ENCODE measurements at regions not wholly inside any gene's neighbourhood (a gene's known extent, or its start where the extent isn't known, plus 50 kb on each side); places are given as distances from the start of the nearest gene placed in this dataset.
"Not testable (repeated sequence)": the region's sequence is repeated elsewhere in the genome, so short reads cannot be mapped to it uniquely, and the experiment has no call there.

DNA sequence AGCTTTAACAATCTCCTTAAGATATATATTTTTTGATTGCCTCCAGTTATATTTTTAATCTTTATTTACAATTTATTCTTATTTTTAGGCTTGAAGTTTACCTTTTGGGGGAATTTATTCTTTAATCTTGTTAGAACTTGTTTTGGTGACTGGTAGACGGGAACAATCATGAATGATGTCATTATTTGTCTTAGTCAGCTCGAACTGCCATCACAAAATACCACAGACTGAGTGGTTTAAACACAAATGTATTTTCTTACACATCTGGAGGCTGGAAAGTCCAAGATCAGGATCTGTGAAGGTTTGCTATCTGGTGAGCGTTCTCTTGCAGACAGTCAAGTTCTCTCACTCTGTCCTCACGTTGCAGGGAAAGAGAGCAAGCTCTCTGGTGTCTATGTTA is 639.5 kb upstream of the SEMA6D start:
- not testable (repeated sequence) for H3K36me3 ChIP-seq (ENCODE audit: control insufficient read depth in 4 of 4, insufficient read depth in 3 of 4, low read depth in 1 of 4, low read length in 3 of 4); H3K9ac ChIP-seq (ENCODE audit: low read depth in 1 of 2, low read length in 2 of 2); H3K27me3 ChIP-seq (ENCODE audit: control insufficient read depth in 4 of 4, insufficient read depth in 4 of 4, low read length in 3 of 4); DNase-seq (ENCODE audit: low spot score); H3K27ac ChIP-seq (ENCODE audit: low read depth in 1 of 2, low read length in 2 of 2); H3K9me3 ChIP-seq (ENCODE audit: control insufficient read depth in 4 of 4, low read length in 3 of 4); H3K4me3 ChIP-seq (ENCODE audit: low read depth in 1 of 3, low read length in 3 of 3); H3K4me1 ChIP-seq (ENCODE audit: control insufficient read depth in 4 of 4, insufficient read depth in 4 of 4, low read length in 3 of 4)
- 71% methylated on average over 4 of the region's 4 CpGs for WGBS

DNA sequence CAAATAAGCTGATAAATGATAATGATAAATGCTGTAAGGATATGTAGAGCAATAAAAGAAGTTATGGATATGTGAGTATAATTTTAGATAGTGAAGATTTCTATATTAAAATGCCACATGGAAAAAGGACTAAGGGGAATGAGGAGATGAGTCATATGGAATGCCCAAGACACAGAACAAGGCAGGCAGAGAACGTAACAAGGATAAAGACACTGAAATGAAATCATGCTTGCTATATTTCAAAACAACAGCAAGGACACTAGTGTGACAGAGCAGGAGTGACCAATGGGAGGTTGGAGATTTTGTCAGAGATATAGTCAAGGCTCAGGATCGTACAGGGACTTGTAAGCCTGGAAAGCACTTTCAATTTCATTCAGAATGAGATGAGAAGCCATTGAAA is 621.5 kb upstream of the SEMA6D start:
- no peak for DNase-seq (ENCODE audit: low spot score)
- Histone ChIP-seq H3K27ac (ENCODE audit: low read depth in 1 of 2, low read length in 2 of 2) (no peak overlapping the region), H3K9me3 (ENCODE audit: control insufficient read depth in 4 of 4, low read length in 3 of 4) (no peaks in the 10 kb centered on the region), H3K4me1 (ENCODE audit: control insufficient read depth in 4 of 4, insufficient read depth in 4 of 4, low read length in 3 of 4) (no peaks in the 10 kb centered on the region), H3K27me3 (ENCODE audit: control insufficient read depth in 4 of 4, insufficient read depth in 4 of 4, low read length in 3 of 4) (peaks cover 0 to 2% (median 0%) of the 10 kb centered on the region in 4 donors), H3K4me3 (ENCODE audit: low read depth in 1 of 3, low read length in 3 of 3) (no peak overlapping the region), H3K36me3 (ENCODE audit: control insufficient read depth in 4 of 4, insufficient read depth in 3 of 4, low read depth in 1 of 4, low read length in 3 of 4) (no peaks in the 10 kb centered on the region), H3K9ac (ENCODE audit: low read depth in 1 of 2, low read length in 2 of 2) (no peak overlapping the region)
- WGBS, result 67% methylated on average over 2 of the region's 2 CpGs
- TF ChIP-seq SP1 (IDR thresholded peaks at IDR 0.05) (no peak), TAF1 (conservative IDR thresholded peaks at IDR 0.05) (no peak), RAD21 (IDR thresholded peaks at IDR 0.05) (no peak), EGR1 (IDR thresholded peaks at IDR 0.05; ENCODE audit: low read depth in 2 of 2) (no peak), NR2F2 (IDR thresholded peaks at IDR 0.05) (no peak), YY1 (IDR thresholded peaks at IDR 0.05) (no peak), JUND (IDR thresholded peaks at IDR 0.05) (no peak), GABPA (IDR thresholded peaks at IDR 0.05 in 1 of 2, conservative IDR thresholded peaks at IDR 0.05 in 1 of 2) (no peak), HNF4A (conservative IDR thresholded peaks at IDR 0.05) (no peak), FOXA2 (IDR thresholded peaks at IDR 0.05) (no peak), HNF4G (IDR thresholded peaks at IDR 0.05) (no peak), RXRA (IDR thresholded peaks at IDR 0.05) (no peak), FOXA1 (IDR thresholded peaks at IDR 0.05) (no peak)
- TF ChIP-seq, protein P1, sequence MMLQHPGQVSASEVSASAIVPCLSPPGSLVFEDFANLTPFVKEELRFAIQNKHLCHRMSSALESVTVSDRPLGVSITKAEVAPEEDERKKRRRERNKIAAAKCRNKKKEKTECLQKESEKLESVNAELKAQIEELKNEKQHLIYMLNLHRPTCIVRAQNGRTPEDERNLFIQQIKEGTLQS (IDR thresholded peaks at IDR 0.05), result no peak
- TF ChIP-seq, protein P2, sequence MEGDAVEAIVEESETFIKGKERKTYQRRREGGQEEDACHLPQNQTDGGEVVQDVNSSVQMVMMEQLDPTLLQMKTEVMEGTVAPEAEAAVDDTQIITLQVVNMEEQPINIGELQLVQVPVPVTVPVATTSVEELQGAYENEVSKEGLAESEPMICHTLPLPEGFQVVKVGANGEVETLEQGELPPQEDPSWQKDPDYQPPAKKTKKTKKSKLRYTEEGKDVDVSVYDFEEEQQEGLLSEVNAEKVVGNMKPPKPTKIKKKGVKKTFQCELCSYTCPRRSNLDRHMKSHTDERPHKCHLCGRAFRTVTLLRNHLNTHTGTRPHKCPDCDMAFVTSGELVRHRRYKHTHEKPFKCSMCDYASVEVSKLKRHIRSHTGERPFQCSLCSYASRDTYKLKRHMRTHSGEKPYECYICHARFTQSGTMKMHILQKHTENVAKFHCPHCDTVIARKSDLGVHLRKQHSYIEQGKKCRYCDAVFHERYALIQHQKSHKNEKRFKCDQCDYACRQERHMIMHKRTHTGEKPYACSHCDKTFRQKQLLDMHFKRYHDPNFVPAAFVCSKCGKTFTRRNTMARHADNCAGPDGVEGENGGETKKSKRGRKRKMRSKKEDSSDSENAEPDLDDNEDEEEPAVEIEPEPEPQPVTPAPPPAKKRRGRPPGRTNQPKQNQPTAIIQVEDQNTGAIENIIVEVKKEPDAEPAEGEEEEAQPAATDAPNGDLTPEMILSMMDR (IDR thresholded peaks at IDR 0.05; ENCODE audit: low read depth, low read length, missing input control), result no peak
- TF ChIP-seq, protein P3, sequence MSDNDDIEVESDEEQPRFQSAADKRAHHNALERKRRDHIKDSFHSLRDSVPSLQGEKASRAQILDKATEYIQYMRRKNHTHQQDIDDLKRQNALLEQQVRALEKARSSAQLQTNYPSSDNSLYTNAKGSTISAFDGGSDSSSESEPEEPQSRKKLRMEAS (IDR thresholded peaks at IDR 0.05), result no peak
- TF ChIP-seq, protein P4, sequence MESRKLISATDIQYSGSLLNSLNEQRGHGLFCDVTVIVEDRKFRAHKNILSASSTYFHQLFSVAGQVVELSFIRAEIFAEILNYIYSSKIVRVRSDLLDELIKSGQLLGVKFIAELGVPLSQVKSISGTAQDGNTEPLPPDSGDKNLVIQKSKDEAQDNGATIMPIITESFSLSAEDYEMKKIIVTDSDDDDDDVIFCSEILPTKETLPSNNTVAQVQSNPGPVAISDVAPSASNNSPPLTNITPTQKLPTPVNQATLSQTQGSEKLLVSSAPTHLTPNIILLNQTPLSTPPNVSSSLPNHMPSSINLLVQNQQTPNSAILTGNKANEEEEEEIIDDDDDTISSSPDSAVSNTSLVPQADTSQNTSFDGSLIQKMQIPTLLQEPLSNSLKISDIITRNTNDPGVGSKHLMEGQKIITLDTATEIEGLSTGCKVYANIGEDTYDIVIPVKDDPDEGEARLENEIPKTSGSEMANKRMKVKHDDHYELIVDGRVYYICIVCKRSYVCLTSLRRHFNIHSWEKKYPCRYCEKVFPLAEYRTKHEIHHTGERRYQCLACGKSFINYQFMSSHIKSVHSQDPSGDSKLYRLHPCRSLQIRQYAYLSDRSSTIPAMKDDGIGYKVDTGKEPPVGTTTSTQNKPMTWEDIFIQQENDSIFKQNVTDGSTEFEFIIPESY (IDR thresholded peaks at IDR 0.05), result no peak
- TF ChIP-seq, protein P5, sequence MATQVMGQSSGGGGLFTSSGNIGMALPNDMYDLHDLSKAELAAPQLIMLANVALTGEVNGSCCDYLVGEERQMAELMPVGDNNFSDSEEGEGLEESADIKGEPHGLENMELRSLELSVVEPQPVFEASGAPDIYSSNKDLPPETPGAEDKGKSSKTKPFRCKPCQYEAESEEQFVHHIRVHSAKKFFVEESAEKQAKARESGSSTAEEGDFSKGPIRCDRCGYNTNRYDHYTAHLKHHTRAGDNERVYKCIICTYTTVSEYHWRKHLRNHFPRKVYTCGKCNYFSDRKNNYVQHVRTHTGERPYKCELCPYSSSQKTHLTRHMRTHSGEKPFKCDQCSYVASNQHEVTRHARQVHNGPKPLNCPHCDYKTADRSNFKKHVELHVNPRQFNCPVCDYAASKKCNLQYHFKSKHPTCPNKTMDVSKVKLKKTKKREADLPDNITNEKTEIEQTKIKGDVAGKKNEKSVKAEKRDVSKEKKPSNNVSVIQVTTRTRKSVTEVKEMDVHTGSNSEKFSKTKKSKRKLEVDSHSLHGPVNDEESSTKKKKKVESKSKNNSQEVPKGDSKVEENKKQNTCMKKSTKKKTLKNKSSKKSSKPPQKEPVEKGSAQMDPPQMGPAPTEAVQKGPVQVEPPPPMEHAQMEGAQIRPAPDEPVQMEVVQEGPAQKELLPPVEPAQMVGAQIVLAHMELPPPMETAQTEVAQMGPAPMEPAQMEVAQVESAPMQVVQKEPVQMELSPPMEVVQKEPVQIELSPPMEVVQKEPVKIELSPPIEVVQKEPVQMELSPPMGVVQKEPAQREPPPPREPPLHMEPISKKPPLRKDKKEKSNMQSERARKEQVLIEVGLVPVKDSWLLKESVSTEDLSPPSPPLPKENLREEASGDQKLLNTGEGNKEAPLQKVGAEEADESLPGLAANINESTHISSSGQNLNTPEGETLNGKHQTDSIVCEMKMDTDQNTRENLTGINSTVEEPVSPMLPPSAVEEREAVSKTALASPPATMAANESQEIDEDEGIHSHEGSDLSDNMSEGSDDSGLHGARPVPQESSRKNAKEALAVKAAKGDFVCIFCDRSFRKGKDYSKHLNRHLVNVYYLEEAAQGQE (IDR thresholded peaks at IDR 0.05), result no peak

DNA sequence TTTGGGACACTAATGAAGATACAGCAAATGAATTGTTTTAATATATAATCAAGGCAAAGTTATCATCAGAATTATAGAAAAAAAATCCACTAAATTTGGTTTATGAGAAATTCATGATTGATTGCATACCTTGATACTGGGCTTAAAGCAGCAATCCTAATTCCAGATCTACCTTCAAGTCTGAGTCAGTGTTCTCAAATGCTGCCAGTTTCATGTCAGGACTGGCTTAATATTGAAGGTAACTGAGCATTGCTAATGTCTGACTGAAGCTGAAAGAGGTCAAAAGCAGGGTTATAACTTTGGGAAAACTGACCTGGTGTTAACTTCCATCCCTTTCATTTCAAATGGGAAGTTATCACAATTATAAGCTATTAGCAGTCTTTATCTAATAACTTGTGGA is 618.8 kb upstream of the SEMA6D start:
- H3K9me3 ChIP-seq (ENCODE audit: control insufficient read depth in 4 of 4, low read length in 3 of 4); H3K4me3 ChIP-seq (ENCODE audit: low read depth in 1 of 3, low read length in 3 of 3); H3K36me3 ChIP-seq (ENCODE audit: control insufficient read depth in 4 of 4, insufficient read depth in 3 of 4, low read depth in 1 of 4, low read length in 3 of 4); DNase-seq (ENCODE audit: low spot score); H3K27me3 ChIP-seq (ENCODE audit: control insufficient read depth in 4 of 4, insufficient read depth in 4 of 4, low read length in 3 of 4); H3K4me1 ChIP-seq (ENCODE audit: control insufficient read depth in 4 of 4, insufficient read depth in 4 of 4, low read length in 3 of 4); H3K27ac ChIP-seq (ENCODE audit: low read depth in 1 of 2, low read length in 2 of 2); H3K9ac ChIP-seq (ENCODE audit: low read depth in 1 of 2, low read length in 2 of 2): not testable (repeated sequence)

DNA sequence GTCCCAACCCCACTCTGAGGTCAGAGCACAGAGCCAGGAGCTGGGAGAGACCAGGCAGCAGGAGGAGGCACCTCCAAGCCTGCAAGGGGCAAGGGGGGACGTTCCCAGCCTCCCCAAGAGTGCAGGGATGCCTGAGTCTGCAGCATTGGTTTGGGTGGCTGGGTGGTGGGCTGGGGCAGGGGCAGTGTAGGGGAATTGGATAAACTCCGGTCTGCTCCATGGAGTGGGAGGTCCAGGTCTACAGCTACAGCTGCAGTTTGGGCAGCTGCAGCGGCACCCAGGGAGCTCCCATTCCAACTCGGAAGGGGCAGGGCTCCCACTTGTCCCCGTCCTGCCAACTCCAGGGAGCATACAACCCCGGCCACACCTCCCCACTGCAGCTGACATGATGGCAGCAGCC is 617.5 kb upstream of the SEMA6D start:
- not testable (repeated sequence) for H3K4me1 ChIP-seq (ENCODE audit: control insufficient read depth in 4 of 4, insufficient read depth in 4 of 4, low read length in 3 of 4); H3K27me3 ChIP-seq (ENCODE audit: control insufficient read depth in 4 of 4, insufficient read depth in 4 of 4, low read length in 3 of 4); H3K9ac ChIP-seq (ENCODE audit: low read depth in 1 of 2, low read length in 2 of 2); DNase-seq (ENCODE audit: low spot score); H3K27ac ChIP-seq (ENCODE audit: low read depth in 1 of 2, low read length in 2 of 2); H3K36me3 ChIP-seq (ENCODE audit: control insufficient read depth in 4 of 4, insufficient read depth in 3 of 4, low read depth in 1 of 4, low read length in 3 of 4); H3K4me3 ChIP-seq (ENCODE audit: low read depth in 1 of 3, low read length in 3 of 3); H3K9me3 ChIP-seq (ENCODE audit: control insufficient read depth in 4 of 4, low read length in 3 of 4)
- 77% methylated on average over 6 of the region's 6 CpGs for WGBS
